Nucleus accumbens (tissue), 56 donors: ENCODE measurements at regions not wholly inside any gene's neighbourhood (a gene's known extent, or its start where the extent isn't known, plus 50 kb on each side); places are given as distances from the start of the nearest gene placed in this dataset.
"Not testable (repeated sequence)": the region's sequence is repeated elsewhere in the genome, so short reads cannot be mapped to it uniquely, and the experiment has no call there.

ENCODE experiments used
- DNase-seq, 56 donors: peaks; one replicate each; lab custom pipeline; 2025; lab: John Stamatoyannopoulos, UW

DNA sequence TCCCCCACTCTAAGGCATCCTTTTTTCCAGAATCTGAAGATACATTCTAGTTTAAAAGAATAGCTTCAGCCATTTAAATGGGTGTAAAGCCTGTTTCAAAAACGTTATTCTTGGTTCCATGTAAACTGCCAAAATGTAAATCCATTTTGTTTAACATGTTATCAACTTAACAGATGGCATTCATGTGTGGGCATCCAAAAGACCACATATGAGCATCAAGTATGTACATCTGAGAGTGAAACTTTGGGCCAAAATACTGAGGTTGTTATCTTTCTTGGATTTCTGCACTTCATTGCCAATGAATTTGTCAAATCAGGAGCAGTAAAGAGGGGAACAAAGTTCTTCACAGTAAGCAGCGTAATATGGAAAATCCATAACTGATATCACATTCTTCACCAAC lies 395.4 kb downstream of the ZNF804A start:
- DNase-seq, result no peak

DNA sequence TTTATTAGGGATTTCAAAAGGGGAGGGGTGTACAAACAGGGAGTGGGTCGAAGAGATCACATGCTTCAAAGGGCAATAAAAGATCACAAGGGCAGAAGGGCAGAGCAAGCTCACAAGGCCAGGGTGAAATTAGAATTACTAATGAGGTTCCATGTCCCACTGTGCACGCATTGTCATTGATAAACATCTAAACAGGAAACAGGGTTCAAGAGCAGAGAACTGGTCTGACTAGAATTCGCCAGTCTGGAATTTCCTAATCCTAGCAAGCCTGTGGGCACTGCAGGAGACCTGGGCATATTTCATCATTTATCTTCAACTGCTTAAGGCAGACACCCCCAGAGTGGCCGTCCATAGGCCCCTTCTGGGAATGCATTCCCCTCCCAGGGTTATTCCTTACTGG lies 408.2 kb downstream of the ZNF804A start:
- no peak for DNase-seq

GRCh38 chr2:185012643-185013042 lies 414.3 kb downstream of the ZNF804A start:
- DNase-seq, result no peak

DNA sequence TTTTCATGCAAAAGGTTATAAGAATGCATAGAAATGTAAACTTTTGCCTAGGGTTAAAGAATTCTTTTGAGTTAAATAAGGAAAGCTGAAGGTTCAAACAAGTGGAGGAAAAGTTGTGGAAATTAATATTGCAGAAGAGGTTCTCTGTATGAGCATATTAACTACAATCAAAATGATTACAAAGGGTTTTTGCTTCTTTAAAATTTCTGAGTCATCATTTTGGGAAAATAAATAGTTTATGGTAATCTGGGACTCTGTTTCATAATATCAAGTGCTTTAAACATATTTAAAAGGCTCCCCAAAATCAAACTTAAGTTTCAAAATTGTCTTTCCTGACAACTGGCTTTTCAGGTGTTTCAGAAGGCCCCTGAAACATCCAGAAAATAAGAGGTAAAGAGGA lies 415.7 kb downstream of the ZNF804A start:
- no peak for DNase-seq

DNA sequence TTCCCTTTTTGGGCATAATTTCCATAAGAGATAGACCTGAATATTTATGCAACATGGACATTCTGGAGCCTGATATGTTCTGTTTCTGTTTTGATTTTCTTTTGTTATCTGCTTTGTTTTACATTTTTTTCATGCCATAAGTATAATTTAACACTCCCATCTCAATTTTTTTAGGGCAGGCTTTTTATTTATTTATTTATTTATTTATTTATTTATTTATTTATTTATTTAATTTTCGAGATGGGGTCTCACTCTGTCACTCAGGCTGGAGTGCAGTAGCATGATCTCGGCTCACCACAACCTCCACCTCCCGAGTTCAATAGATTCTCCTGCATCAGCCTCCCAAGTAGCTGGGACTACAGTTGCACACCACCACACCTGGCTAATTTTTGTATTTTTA lies 427.6 kb downstream of the ZNF804A start:
- not testable (repeated sequence) for DNase-seq

DNA sequence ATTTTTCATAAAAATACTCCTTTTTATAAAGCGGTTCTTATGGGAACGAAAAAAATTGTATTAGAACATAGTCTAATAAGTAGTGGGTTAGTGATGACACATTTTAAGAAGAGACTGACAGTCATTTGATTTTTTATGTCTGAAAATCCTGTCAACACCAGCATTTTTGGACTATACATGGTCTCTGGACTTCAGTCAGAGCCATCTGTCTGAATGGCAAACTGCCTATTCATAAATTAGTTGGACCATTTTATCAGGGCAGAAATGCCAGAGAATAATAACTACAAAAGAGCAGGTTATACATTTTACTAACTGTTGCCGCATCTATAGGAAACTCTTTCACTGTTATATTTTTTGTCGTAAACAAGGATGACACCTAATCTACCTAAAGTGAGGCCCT lies 437.6 kb downstream of the ZNF804A start:
- no peak for DNase-seq

DNA sequence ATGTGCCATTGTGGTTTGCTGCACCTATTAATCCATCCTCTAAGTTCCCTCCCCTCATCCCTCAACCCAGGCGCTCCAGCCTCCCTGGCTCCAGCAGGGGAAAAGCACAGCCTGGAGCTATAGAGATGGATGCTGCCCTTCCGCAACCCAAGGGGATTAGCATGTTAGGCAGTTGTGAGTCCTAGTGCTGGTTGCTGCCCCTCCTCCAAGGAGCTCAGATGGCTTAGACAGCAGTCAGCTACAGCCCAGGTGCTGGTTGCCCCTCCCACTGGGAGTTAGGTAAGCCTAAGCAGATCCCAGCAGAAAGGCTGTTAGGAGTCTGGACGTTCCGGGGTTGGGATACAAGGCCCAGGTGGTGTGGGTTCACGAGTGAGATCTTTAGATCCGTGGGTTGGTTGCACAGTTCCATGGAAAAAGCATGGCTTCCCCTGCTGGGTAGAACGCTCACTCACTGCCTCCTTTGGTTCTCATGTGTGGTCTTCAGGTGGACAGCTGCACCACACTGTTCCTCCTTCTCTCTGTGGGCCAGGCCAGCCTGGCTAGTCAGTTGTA lies 446.1 kb downstream of the ZNF804A start:
- DNase-seq, result no peak

- DNase-seq, result no peak
Observed at GRCh38 chr2:185050804-185051203, 452.5 kb downstream of the ZNF804A start.

DNA sequence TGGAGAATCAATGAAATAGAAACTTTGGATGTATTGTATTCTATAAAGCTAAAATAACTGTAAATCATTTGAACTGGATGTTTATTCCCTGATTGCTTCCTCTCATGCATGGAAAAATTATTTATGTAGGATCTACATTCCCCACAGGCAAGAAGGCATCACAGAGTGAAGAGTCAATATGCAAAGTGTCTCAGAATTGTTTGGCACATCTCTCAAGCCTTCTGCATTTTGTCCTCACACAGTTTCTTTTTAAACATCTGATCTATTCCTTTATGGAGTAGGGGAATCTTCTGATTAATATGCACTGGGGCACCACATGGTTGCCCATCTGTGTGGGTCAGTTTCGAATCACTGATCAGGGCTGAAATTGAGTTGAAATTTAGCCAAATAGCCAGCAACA lies 465.4 kb downstream of the ZNF804A start:
- no peak for DNase-seq

- no peak for DNase-seq
Observed at GRCh38 chr2:185066128-185066527, 467.8 kb downstream of the ZNF804A start.

GRCh38 chr2:185069107-185069506 lies 470.8 kb downstream of the ZNF804A start:
- no peak for DNase-seq

DNA sequence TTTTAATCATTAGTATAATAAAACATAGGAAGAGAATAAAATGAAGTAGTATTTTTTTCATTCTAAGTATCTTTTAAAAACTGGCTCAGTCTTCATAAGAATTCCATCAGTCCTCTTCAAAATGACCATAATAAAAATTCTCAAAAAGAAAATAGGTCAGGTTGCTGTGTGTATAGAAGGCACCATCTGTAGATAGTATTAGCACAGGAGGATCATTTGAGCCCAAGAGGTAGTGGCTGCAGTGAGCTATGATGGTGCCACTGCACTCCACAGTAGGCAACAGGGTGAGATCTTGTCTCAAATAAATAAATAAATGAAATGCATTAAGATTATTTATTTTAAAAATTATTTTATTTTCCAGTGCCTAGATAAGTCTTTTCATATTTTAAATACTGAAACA lies 475.8 kb downstream of the ZNF804A start:
- no peak for DNase-seq

DNA sequence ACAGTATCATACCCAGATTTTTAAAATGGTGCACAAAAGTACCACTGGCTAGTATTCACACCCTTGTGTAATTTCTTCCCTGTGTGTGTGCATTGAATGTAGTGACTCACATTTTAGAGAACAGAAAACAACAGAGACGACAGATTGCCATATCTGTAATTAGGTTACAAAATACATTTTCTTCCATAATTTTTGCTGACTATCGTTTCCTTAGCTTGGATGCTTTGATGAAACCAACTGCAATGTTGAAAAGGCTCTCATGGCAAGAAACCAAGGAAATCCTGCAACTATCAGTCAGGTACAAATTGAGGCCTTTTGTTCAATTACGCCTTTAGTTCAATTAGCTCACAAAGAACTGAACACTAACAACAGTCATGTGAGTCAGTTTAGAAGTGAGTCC lies 484.4 kb downstream of the ZNF804A start:
- no peak for DNase-seq

DNA sequence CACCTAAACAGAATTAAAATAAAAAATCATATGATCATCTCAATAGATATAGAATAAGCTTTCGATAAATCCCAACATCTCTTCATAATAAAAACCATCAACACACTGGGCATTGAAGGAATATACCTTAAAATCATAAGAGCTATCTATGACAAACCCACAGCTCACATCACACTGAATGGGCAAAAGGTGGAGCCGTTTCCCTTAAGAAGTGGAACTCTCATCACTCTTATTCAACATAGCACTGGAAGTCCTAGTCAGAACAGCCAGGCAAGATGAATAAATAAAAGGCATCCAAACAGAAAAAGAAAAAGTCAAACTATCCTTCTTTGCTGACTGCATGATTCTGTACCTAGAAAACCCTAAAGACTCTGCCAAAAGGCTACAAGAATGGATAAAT lies 510.3 kb downstream of the ZNF804A start:
- DNase-seq, result no peak

DNA sequence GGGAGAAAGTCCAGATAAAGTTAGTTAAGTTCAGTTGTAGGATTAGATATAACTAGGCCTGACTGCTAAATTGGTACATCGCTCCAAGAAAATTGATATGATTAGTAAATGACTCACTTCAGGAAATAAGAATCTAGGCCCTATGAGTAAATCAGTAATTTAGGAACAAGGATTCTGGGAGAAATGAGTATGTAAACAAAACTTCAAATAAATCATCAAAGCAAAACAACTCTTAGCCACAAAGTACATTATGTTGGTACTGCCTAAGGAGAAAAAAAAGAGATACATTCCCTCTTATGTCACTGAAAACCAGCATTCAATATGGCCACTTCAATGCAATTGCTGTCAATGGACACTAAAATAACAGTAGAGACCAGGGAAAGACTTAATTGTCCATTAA lies 529.1 kb downstream of the ZNF804A start:
- DNase-seq, result no peak

DNA sequence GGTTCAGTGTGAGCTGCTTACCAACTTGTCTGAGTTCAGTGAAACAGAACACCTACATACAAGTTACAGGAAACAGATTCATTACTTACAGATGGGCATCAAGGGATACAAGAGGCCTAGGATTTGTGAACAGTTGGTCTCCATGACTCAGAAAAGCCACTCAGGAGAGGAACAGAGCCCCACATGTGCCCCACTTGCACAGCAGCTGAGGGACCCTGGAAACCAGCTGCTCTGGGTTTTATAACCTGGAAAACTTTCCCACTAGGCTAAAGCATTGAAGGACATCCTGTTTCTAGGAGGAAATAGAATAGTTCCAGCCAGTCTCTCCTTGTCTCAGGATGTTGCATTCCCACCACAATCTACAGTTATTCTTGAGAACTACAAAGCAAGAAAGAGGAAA lies 530.0 kb downstream of the ZNF804A start:
- DNase-seq, result no peak

DNA sequence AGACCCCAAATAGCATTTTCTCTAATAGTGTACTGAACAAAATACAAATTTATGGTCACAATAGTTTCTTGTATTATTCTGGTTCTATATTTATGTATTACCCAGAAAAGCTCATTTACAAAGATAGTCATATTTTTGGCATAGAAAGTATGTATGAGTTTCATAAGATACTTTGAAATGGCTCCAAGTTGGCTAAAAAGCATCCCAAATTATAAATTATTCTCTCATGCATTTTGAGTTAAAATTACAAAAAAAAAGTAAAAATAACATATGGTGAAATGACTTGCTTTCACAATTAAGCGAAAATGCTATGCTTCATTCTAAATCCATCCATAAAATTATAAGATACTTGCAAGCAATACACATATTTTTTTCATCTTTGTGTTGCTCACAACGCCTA lies 530.7 kb downstream of the ZNF804A start:
- no peak for DNase-seq

GRCh38 chr2:185130685-185131084 lies 532.4 kb downstream of the ZNF804A start:
- DNase-seq, result no peak

GRCh38 chr2:185132501-185133041 lies 534.2 kb downstream of the ZNF804A start:
- DNase-seq, result no peak

- DNase-seq, result peak in 3 of 56 donors; percentile 13 to 19 (median 19)
Observed at GRCh38 chr2:185137700-185138099, 539.4 kb downstream of the ZNF804A start.

DNA sequence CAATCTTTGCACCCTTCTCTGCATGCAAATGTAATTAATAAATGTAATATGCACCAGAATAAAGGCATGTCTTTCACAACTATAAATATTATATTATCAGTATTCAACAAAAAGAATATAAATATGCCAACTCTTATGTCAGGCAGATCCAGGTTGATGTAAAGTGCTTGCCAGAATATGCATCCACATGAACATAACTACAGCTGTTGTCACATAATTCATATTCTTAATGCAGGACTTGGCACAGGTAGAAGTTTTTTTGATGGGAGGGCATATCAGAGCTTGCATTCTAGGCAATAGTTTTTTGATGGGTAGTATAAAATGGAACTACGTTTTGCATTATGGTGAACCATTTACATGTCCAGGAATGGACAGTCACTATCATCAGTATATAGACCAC lies 544.3 kb downstream of the ZNF804A start:
- no peak for DNase-seq

DNA sequence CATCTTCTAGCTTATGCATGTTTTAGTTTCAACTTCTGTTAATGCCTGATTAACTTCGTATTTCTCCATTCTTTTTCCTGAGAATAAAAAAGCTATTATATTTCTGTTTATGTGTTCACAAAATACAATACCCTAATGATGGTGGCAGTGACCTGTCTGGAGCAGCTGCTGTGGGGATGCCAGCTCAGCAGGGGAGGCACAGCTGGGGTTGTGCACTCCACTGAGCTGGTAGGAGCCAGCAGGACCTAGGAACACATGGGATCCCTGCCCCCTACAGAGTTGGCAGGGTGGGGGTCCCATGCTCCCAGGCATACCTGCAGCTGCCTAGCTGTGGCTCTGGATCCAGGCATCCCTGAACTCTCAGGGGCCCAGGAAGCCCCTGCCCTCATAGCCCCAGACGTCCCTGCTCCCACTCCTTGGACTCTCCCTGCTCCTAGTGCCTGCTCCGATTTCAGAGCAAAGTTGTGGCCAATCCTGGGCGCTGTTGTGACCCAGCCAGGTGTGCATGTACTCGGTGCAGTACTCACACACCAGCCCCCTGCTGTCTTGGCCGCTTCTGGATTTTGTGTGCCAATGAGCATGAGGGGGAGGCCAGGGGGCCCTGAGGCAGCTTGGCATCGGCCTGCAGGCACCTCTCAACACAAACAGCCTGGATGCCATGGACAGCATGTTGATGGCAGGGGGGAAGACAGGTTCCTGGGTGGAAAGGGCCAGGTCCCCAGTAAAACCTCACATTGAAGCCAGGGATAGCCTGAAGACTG lies 546.0 kb downstream of the ZNF804A start:
- DNase-seq, result no peak
